ENCODE measurements at regions not wholly inside any gene's neighbourhood (a gene's known extent, or its start where the extent isn't known, plus 50 kb on each side); places are given as distances from the start of the nearest gene placed in this dataset.
A peak's percentile ranks its signal among the peaks of the same experiment; 100 is the strongest.

- FAIRE-seq, result no peak
- CTCF ChIA-PET (ENCODE audit: low intra/inter-chr PET ratio), result no interaction called here
- Histone ChIP-seq H3K27me3 (ENCODE audit: control insufficient read depth in 2 of 2, insufficient read depth in 2 of 2, low read length in 2 of 2) (peaks cover 3 to 14% of the 10 kb centered on the region in 2 experiments; a peak in 4 of 5 replicates), H3K4me2 (ENCODE audit: insufficient read depth, low read length) (peak overlapping the region; percentile 73), H3K4me3 (peak overlapping the region; percentile 36), H3K36me3 (ENCODE audit: control insufficient read depth, insufficient read depth, low read length) (no peaks in the 10 kb centered on the region), H3K9ac (ENCODE audit: insufficient read depth in 1 of 2, low read depth in 2 of 2, low read length in 2 of 2) (no peak overlapping the region), H3K27ac (ENCODE audit: extremely low read depth, low read depth, low read length) (no peak overlapping the region), H2AFZ (ENCODE audit: low read depth, low read length) (peak overlapping the region; percentile 57), H3K79me2 (ENCODE audit: control insufficient read depth, insufficient read depth, low read length) (no peaks in the 10 kb centered on the region), H3K4me1 (replicated peaks in 1 of 2; ENCODE audit: control insufficient read depth in 2 of 2, insufficient read depth in 2 of 2, low read length in 2 of 2) (peaks cover 2 to 4% of the 10 kb centered on the region in 2 experiments; a peak in 2 of 5 replicates), H3K9me1 (ENCODE audit: control insufficient read depth, insufficient read depth, low read length) (no peaks in the 10 kb centered on the region), H3K9me3 (replicated peaks; ENCODE audit: control insufficient read depth, insufficient read depth, low read depth, low read length) (no peaks in the 10 kb centered on the region), H4K20me1 (replicated peaks; ENCODE audit: control insufficient read depth, insufficient read depth, low read length) (no peaks in the 10 kb centered on the region)
- POLR2A ChIA-PET, result no interaction called here
- WGBS (ENCODE audit: insufficient coverage, low coverage, missing lambda C conversion rate), result 2% methylated on average over 25 of the region's 25 CpGs
- BruUV-seq (replicated peaks), result no TSS peak
- peak; percentile 43 to 60 (median 50) for DNase-seq (ENCODE audit: extremely low read depth in 1 of 4, low spot score in 3 of 4)
- peak; percentile 96 for ATAC-seq
- in situ Hi-C loops (cut with MboI), result no loop called here
- intact Hi-C loops (cut with micrococcal nuclease), result no loop called here
- TF ChIP-seq L3MBTL2 (IDR thresholded peaks at IDR 0.05) (peak; percentile 13; the same call in 1 of the 2 replicates), NCOA4 (IDR thresholded peaks at IDR 0.05; ENCODE audit: partially characterized antibody) (no peak), DPF2 (IDR thresholded peaks at IDR 0.05) (0 out of 2 replicates have a peak, but pooled peaks have one; percentile 39), MXD1 (CRISPR knock-in tag; IDR thresholded peaks at IDR 0.05; ENCODE audit: borderline replicate concordance, poor library complexity, severe bottlenecking) (no peak), BHLHE40 (IDR thresholded peaks at IDR 0.05; ENCODE audit: low read length) (no peak), ZNF586 (CRISPR knock-in tag; conservative IDR thresholded peaks at IDR 0.05) (no peak), HDAC2 (IDR thresholded peaks at IDR 0.05) (no peak), CEBPB (tag; IDR thresholded peaks at IDR 0.05) (peak; percentile 70), TAF15 (IDR thresholded peaks at IDR 0.05; ENCODE audit: low read depth, low read length) (no peak), ZNF24 (IDR thresholded peaks at IDR 0.05) (no peak), VEZF1 (CRISPR knock-in tag; IDR thresholded peaks at IDR 0.05) (0 out of 2 replicates have a peak, but pooled peaks have one; percentile 16), MTA1 (IDR thresholded peaks at IDR 0.05; ENCODE audit: borderline replicate concordance) (0 out of 2 replicates have a peak, but pooled peaks have one; percentile 40), ATF6 (CRISPR knock-in tag; IDR thresholded peaks at IDR 0.05) (no peak), ARID1B (IDR thresholded peaks at IDR 0.05) (0 out of 2 replicates have a peak, but pooled peaks have one; percentile 12), RCOR1 (IDR thresholded peaks at IDR 0.05; ENCODE audit: borderline replicate concordance in 1 of 2, low read depth in 2 of 2, low read length in 2 of 2) (peak in 1 of 2 experiments; percentile 22; a peak in 1 of 4 replicates), MAFK (IDR thresholded peaks at IDR 0.05; ENCODE audit: low read length) (no peak), ZNF143 (CRISPR knock-in tag; IDR thresholded peaks at IDR 0.05) (no peak), ATF3 (IDR thresholded peaks at IDR 0.05) (peak; percentile 55), ATF3 (CRISPR knock-in tag; conservative IDR thresholded peaks at IDR 0.05) (no peak), MTF1 (CRISPR knock-in tag; IDR thresholded peaks at IDR 0.05; ENCODE audit: borderline replicate concordance) (no peak)
Observed at GRCh38 chr3:150050510-150050909, 79.8 kb upstream of the PFN2 start.
